HepG2 (cell line): ENCODE measurements at regions not wholly inside any gene's neighbourhood (a gene's known extent, or its start where the extent isn't known, plus 50 kb on each side); places are given as distances from the start of the nearest gene placed in this dataset.

Experiments used
- ATAC-seq: fragments of 200-7000 bp; cut with Tn5 transposase; 3 replicates; pipeline ENCODE4 v1.9.1; 2020; ENCODE audit warnings: mild to moderate bottlenecking, moderate library complexity
- BruUV-seq: library from RNA; stranded (reverse); fragments of 400-500 nt; replicated peaks from 2 replicates; lab custom pipeline; 2021; lab: Mats Ljungman, UMichigan
- CTCF ChIA-PET: fragments of 300-600 bp; formaldehyde crosslinking; extraction: SDS; loops from one replicate; lab custom pipeline; 2021; ENCODE audit warnings: low total read pairs, inconsistent platforms, low intra/inter-chr PET ratio; lab: Yijun Ruan, JAX
- POLR2A ChIA-PET: fragments of 350-600 bp; sonication (Branson Sonifier 250); formaldehyde crosslinking; loops from one replicate; lab custom pipeline; 2020; ENCODE audit warnings: antibody characterized with exemption, inconsistent platforms; lab: Yijun Ruan, JAX
- DNase-seq: peaks from one replicate; pipeline ENCODE4 v3.0.0-alpha.2; 2015; ENCODE audit warnings: low spot score
- FAIRE-seq: peaks from 3 replicates; lab custom pipeline; 2011; peaks lifted over from hg19 to GRCh38; lab: Jason Lieb, UNC
- H2AFZ ChIP-seq: one replicate; pipeline ENCODE4 v1.6.1; 2011; ENCODE audit warnings: low read length, inconsistent platforms
- H3K27ac ChIP-seq: fragments of 300-600 bp; 3 replicates; pipeline ENCODE4 v1.8.0; 2011; ENCODE audit warnings: mixed run types, mild to moderate bottlenecking, mixed read lengths, low read length, inconsistent platforms; ENCODE audit not compliant: insufficient read depth; ENCODE audit errors: extremely low read length
- H3K27me3 ChIP-seq, 2 experiments: fragments of 200-600 bp in 1 of 2; 2 replicates in 1 of 2; 3 replicates in 1 of 2; pipeline versions ENCODE4 v1.6.0 to v1.8.0; 2011; ENCODE audit warnings: low read length in 2 of 2, mild to moderate bottlenecking in 2 of 2, moderate library complexity in 2 of 2, inconsistent platforms in 1 of 2; ENCODE audit not compliant: insufficient read depth in 2 of 2, control insufficient read depth in 1 of 2
- H3K36me3 ChIP-seq, 2 experiments: fragments of 200-600 bp in 1 of 2; replicated peaks in 1 of 2; 2 replicates in 1 of 2; 3 replicates in 1 of 2; pipeline versions ENCODE4 v1.5.1 to v1.8.0; 2011; ENCODE audit warnings: low read length in 2 of 2, inconsistent platforms in 1 of 2; ENCODE audit not compliant: insufficient read depth in 2 of 2, control insufficient read depth in 1 of 2
- H3K4me1 ChIP-seq: 2 replicates; pipeline ENCODE4 v1.5.1; 2012; ENCODE audit warnings: low read length, inconsistent platforms; ENCODE audit not compliant: insufficient read depth
- H3K4me2 ChIP-seq: 2 replicates; pipeline ENCODE4 v1.6.0; 2011; ENCODE audit warnings: low read depth, low read length, inconsistent platforms
- H3K4me3 ChIP-seq, 3 experiments: fragments of 200-600 bp in 1 of 3; sonication (generic), shearing (Covaris generic) in 1 of 3; replicated peaks in 1 of 3; 2 replicates each; pipeline ENCODE4 v1.5.1; 2011 to 2016; ENCODE audit warnings: low read length in 3 of 3, inconsistent platforms in 2 of 3, low read depth in 2 of 3, mild to moderate bottlenecking in 2 of 3, control low read depth in 1 of 3, mixed read lengths in 1 of 3; ENCODE audit not compliant: insufficient read depth in 1 of 3
- H3K79me2 ChIP-seq: one replicate; pipeline ENCODE4 v1.6.1; 2011; ENCODE audit warnings: low read length, inconsistent platforms; ENCODE audit not compliant: insufficient read depth
- H3K9ac ChIP-seq: 2 replicates; pipeline ENCODE4 v1.6.0; 2011; ENCODE audit warnings: mild to moderate bottlenecking, low read depth, low read length, inconsistent platforms; ENCODE audit not compliant: insufficient read depth
- H3K9me3 ChIP-seq: 2 replicates; pipeline ENCODE4 v1.5.1; 2012; ENCODE audit warnings: mild to moderate bottlenecking, low read length
- H4K20me1 ChIP-seq: 2 replicates; pipeline ENCODE4 v1.6.0; 2011; ENCODE audit warnings: inconsistent platforms, mild to moderate bottlenecking, low read length, moderate library complexity; ENCODE audit not compliant: insufficient read depth
- FOXJ3 ChIP-seq: sonication (generic); formaldehyde crosslinking; IDR thresholded peaks from 2 replicates; pipeline ENCODE4 v1.4.0; 2020; ENCODE audit warnings: missing genetic modification reagents, mild to moderate bottlenecking, borderline replicate concordance
- HDAC1 ChIP-seq: sonication (generic); formaldehyde crosslinking; IDR thresholded peaks from 2 replicates; pipeline ENCODE4 v1.5.1; 2020; ENCODE audit warnings: mild to moderate bottlenecking, missing genetic modification reagents
- NFE2L1 ChIP-seq: sonication (generic); formaldehyde crosslinking; IDR thresholded peaks from 2 replicates; pipeline ENCODE4 v1.4.0; 2020; ENCODE audit warnings: missing genetic modification reagents, mild to moderate bottlenecking, borderline replicate concordance
- RAD51 ChIP-seq: fragments of 450-650 bp; IDR thresholded peaks from 2 replicates; pipeline ENCODE4 v1.6.1; 2016; ENCODE audit warnings: borderline replicate concordance
- TRIM22 ChIP-seq: fragments of 450-650 bp; IDR thresholded peaks from 2 replicates; pipeline ENCODE4 v1.6.1; 2017
- TSC22D2 ChIP-seq: sonication (generic); formaldehyde crosslinking; IDR thresholded peaks from 2 replicates; pipeline ENCODE4 v1.5.1; 2020; ENCODE audit warnings: missing genetic modification reagents, mild to moderate bottlenecking, borderline replicate concordance
- YEATS2 ChIP-seq: sonication (generic); formaldehyde crosslinking; IDR thresholded peaks from 2 replicates; pipeline ENCODE4 v1.4.0; 2020; ENCODE audit warnings: missing genetic modification reagents, borderline replicate concordance
- ZFAT ChIP-seq: sonication (generic); formaldehyde crosslinking; conservative IDR thresholded peaks from 2 replicates; pipeline ENCODE4 v1.8.1; 2023; ENCODE audit warnings: missing genetic modification reagents, inconsistent platforms
- ZNF629 ChIP-seq: sonication (generic); formaldehyde crosslinking; conservative IDR thresholded peaks from 2 replicates; pipeline ENCODE4 v1.5.0; 2020; ENCODE audit warnings: missing genetic modification reagents
- ZSCAN20 ChIP-seq: sonication (generic); formaldehyde crosslinking; IDR thresholded peaks from 2 replicates; pipeline ENCODE4 v1.4.0; 2020; ENCODE audit warnings: missing genetic modification reagents, mild to moderate bottlenecking, borderline replicate concordance
- WGBS: methylation state at CpG from one replicate; pipeline ENCODE4 v1.1.6; 2017; ENCODE audit warnings: low lambda C conversion rate; 5-methylcytosine and 5-hydroxymethylcytosine counted together
- in situ Hi-C: cut with HindIII; loops from 2 replicates; pipeline ENCODE4 v1.10.0; 2017; ENCODE audit warnings: low pct_unique_long_range_greater_than_20kb; ENCODE audit not compliant: extremely low pct_ligation_motif_present
- intact Hi-C: fragments of 100-400 bp; cut with micrococcal nuclease; formaldehyde crosslinking; loops from one replicate; pipeline ENCODE4 v1.10.0; 2022; ENCODE audit not compliant: unreplicated experiment
- TF ChIP-seq, protein P1 (sequence below): IDR thresholded peaks from 2 replicates; pipeline ENCODE4 v1.6.1; 2016; ENCODE audit warnings: low read depth, missing genetic modification reagents, missing compliant biosample characterization
- TF ChIP-seq, protein P2 (sequence below): sonication (generic); formaldehyde crosslinking; IDR thresholded peaks from 2 replicates; pipeline ENCODE4 v1.4.0; 2020; ENCODE audit warnings: missing genetic modification reagents, borderline replicate concordance

- ChIA-PET CTCF (no interaction called here), POLR2A (no interaction called here)
- Histone ChIP-seq H3K36me3 (no peaks in the 10 kb centered on the region), H3K4me1 (no peaks in the 10 kb centered on the region), H3K27ac (no peak overlapping the region), H3K9me3 (no peaks in the 10 kb centered on the region), H3K27me3 (peaks cover 0 to 6% of the 10 kb centered on the region in 2 experiments; a peak in 1 of 5 replicates), H4K20me1 (no peaks in the 10 kb centered on the region), H3K4me2 (no peak overlapping the region), H2AFZ (no peak overlapping the region), H3K9ac (no peak overlapping the region), H3K4me3 (no peak overlapping the region), H3K79me2 (no peaks in the 10 kb centered on the region)
- ATAC-seq, result no peak
- BruUV-seq, result no TSS peak
- WGBS, result 0% methylated on average over 3 of the region's 6 CpGs
- no peak for FAIRE-seq
- in situ Hi-C loops, result no loop called here
- no peak for DNase-seq
- intact Hi-C loops, result no loop called here
- TF ChIP-seq NFE2L1 (CRISPR knock-in tag) (no peak), ZSCAN20 (no peak), FOXJ3 (CRISPR knock-in tag) (no peak), ZFAT (CRISPR knock-in tag) (no peak), RAD51 (no peak), YEATS2 (no peak), ZNF629 (CRISPR knock-in tag) (no peak), TRIM22 (no peak), TSC22D2 (no peak), HDAC1 (CRISPR knock-in tag) (no peak)
- TF ChIP-seq, protein P1, sequence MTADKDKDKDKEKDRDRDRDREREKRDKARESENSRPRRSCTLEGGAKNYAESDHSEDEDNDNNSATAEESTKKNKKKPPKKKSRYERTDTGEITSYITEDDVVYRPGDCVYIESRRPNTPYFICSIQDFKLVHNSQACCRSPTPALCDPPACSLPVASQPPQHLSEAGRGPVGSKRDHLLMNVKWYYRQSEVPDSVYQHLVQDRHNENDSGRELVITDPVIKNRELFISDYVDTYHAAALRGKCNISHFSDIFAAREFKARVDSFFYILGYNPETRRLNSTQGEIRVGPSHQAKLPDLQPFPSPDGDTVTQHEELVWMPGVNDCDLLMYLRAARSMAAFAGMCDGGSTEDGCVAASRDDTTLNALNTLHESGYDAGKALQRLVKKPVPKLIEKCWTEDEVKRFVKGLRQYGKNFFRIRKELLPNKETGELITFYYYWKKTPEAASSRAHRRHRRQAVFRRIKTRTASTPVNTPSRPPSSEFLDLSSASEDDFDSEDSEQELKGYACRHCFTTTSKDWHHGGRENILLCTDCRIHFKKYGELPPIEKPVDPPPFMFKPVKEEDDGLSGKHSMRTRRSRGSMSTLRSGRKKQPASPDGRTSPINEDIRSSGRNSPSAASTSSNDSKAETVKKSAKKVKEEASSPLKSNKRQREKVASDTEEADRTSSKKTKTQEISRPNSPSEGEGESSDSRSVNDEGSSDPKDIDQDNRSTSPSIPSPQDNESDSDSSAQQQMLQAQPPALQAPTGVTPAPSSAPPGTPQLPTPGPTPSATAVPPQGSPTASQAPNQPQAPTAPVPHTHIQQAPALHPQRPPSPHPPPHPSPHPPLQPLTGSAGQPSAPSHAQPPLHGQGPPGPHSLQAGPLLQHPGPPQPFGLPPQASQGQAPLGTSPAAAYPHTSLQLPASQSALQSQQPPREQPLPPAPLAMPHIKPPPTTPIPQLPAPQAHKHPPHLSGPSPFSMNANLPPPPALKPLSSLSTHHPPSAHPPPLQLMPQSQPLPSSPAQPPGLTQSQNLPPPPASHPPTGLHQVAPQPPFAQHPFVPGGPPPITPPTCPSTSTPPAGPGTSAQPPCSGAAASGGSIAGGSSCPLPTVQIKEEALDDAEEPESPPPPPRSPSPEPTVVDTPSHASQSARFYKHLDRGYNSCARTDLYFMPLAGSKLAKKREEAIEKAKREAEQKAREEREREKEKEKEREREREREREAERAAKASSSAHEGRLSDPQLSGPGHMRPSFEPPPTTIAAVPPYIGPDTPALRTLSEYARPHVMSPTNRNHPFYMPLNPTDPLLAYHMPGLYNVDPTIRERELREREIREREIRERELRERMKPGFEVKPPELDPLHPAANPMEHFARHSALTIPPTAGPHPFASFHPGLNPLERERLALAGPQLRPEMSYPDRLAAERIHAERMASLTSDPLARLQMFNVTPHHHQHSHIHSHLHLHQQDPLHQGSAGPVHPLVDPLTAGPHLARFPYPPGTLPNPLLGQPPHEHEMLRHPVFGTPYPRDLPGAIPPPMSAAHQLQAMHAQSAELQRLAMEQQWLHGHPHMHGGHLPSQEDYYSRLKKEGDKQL (CRISPR knock-in tag), result no peak
- TF ChIP-seq, protein P2, sequence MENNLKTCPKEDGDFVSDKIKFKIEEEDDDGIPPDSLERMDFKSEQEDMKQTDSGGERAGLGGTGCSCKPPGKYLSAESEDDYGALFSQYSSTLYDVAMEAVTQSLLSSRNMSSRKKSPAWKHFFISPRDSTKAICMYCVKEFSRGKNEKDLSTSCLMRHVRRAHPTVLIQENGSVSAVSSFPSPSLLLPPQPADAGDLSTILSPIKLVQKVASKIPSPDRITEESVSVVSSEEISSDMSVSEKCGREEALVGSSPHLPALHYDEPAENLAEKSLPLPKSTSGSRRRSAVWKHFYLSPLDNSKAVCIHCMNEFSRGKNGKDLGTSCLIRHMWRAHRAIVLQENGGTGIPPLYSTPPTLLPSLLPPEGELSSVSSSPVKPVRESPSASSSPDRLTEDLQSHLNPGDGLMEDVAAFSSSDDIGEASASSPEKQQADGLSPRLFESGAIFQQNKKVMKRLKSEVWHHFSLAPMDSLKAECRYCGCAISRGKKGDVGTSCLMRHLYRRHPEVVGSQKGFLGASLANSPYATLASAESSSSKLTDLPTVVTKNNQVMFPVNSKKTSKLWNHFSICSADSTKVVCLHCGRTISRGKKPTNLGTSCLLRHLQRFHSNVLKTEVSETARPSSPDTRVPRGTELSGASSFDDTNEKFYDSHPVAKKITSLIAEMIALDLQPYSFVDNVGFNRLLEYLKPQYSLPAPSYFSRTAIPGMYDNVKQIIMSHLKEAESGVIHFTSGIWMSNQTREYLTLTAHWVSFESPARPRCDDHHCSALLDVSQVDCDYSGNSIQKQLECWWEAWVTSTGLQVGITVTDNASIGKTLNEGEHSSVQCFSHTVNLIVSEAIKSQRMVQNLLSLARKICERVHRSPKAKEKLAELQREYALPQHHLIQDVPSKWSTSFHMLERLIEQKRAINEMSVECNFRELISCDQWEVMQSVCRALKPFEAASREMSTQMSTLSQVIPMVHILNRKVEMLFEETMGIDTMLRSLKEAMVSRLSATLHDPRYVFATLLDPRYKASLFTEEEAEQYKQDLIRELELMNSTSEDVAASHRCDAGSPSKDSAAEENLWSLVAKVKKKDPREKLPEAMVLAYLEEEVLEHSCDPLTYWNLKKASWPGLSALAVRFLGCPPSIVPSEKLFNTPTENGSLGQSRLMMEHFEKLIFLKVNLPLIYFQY (CRISPR knock-in tag), result no peak
Observed at GRCh38 chr15:98123834-98124233, 163.3 kb downstream of the ARRDC4 start.
